SH-SY5Y (cell line): ENCODE measurements at regions not wholly inside any gene's neighbourhood (a gene's known extent, or its start where the extent isn't known, plus 50 kb on each side); places are given as distances from the start of the nearest gene placed in this dataset.

Experiments
- GATA2 ChIP-seq: IDR thresholded peaks from 2 replicates; pipeline ENCODE4 v1.6.1; 2011; ENCODE audit warnings: mild to moderate bottlenecking, low read depth, low read length
- GATA3 ChIP-seq: IDR thresholded peaks from 2 replicates; pipeline ENCODE4 v1.6.1; 2011; ENCODE audit warnings: low read depth, mild to moderate bottlenecking, low read length, moderate library complexity

GRCh38 chr2:235219048-235219447 is 267.2 kb downstream of the SH3BP4 start:
- TF ChIP-seq GATA2 (no peak), GATA3 (no peak)
